ENCODE measurements at regions not wholly inside any gene's neighbourhood (a gene's known extent, or its start where the extent isn't known, plus 50 kb on each side); places are given as distances from the start of the nearest gene placed in this dataset.

DNA sequence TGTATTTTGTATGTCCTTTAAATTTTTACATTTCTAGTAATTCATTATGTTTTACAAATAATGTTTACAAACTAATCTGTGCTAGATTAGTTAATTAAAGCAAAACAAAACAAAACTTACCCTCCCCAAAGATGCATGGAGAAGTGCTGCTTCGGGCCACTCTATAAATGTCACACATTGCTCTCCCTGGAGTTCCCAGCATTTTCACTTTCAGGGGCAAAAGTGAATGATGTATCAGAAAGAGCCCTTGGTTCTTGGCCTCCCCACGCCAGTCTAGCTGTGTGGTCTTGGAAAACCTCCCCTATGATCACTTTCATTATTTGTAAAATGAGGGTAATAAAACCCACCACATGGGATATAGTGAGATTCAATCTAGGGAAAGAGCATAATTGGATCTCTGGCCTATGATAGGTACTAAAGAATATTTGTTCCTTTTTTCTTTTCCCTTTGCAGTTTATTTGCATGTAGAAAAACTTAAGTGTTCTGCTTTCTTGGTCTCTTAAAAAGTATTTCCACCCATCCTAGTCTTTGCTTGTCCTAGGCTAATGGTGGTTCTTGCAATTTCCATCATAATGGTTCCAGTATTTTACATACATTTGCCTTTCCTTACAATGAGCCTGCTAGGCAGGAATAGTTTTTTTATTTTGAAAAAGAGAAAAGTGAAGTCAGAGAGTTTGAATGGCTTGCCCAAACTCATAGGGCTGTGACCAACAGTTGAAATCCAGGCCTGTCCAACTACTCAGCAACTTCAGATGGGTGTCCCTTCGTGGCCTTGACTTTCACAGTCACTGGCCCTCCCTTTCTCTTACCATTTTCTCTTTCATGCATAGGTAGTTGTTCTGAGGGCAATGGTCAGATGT lies 184.5 kb upstream of the KLF4 start:
- Histone ChIP-seq H3K9me3 (no peaks in the 10 kb centered on the region), H3K27me3 (no peaks in the 10 kb centered on the region), H3K4me3 (no peak overlapping the region), H3K4me1 (peaks cover 0 to 27% (median 0%) of the 10 kb centered on the region in 9 donors), H3K36me3 (no peaks in the 10 kb centered on the region), H3K27ac (peak overlapping the region in 1 of 10 donors; percentile 77)
- 86 to 88% methylated on average over 3 of the region's 3 CpGs for WGBS, 2 donors
- TF ChIP-seq CTCF (IDR thresholded peaks at IDR 0.05), result no peak
- no peak for ATAC-seq
- DNase-seq, result no peak
- intact Hi-C loops (cut with DNase I), result no loop called here

DNA sequence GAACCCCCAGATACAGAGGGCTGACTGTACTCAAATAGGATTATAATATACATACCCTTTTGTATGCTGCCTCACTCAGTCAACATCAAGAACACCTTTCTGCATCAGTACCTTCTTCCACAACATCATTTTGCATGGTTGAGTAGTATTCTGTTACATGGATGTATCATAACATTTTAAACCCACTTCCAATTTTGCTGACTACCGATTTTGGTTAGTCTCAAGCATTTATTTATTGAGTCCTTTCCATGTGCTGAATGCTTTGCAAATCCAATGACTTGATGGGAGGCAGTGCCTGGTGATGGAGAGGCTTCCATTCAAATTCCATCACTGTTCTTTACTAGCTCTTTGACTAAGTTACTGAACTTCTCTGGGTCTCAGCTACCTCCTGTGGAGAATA lies 182.0 kb upstream of the KLF4 start:
- no peaks in the 10 kb centered on the region for H3K36me3 ChIP-seq
- H3K27ac ChIP-seq, result no peak overlapping the region
- H3K4me3 ChIP-seq, result no peak overlapping the region
- no peak for TF ChIP-seq CTCF (IDR thresholded peaks at IDR 0.05)
- ATAC-seq (no peak), DNase-seq (no peak)
- H3K27me3 ChIP-seq, result no peaks in the 10 kb centered on the region
- 88 to 97% methylated on average over 1 of the region's 1 CpG for WGBS, 2 donors
- H3K9me3 ChIP-seq, result no peaks in the 10 kb centered on the region
- H3K4me1 ChIP-seq, result peaks cover 0 to 35% (median 17%) of the 10 kb centered on the region in 9 donors
- intact Hi-C loops (cut with DNase I), result no loop called here

- no peak for ATAC-seq
- no peak overlapping the region for H3K4me3 ChIP-seq
- no peak overlapping the region for H3K27ac ChIP-seq
- H3K27me3 ChIP-seq, result no peaks in the 10 kb centered on the region
- intact Hi-C loops (cut with DNase I), result loop anchor here in 3 of 10 donors (5.0 to 10.0 kb wide), 3 partner anchors 98 to 205 kb away; no protein-coding TSS in a partner anchor
- WGBS, 2 donors, result 93 to 94% methylated on average over 8 of the region's 8 CpGs
- DNase-seq, result no peak
- H3K36me3 ChIP-seq, result no peaks in the 10 kb centered on the region
- no peaks in the 10 kb centered on the region for H3K9me3 ChIP-seq
- TF ChIP-seq CTCF (IDR thresholded peaks at IDR 0.05), result no peak
- peaks cover 0 to 20% (median 16%) of the 10 kb centered on the region in 9 donors for H3K4me1 ChIP-seq
Observed at GRCh38 chr9:107669422-107669821, 179.9 kb upstream of the KLF4 start.

GRCh38 chr9:107667231-107668070 lies 177.9 kb upstream of the KLF4 start:
- TF ChIP-seq CTCF (IDR thresholded peaks at IDR 0.05), result no peak
- no peaks in the 10 kb centered on the region for H3K36me3 ChIP-seq
- ATAC-seq (peak; percentile 79 to 93 (median 90)), DNase-seq (peak; percentile 29 to 58)
- H3K27me3 ChIP-seq, result no peaks in the 10 kb centered on the region
- intact Hi-C loops (cut with DNase I), result loop anchor here in 3 of 10 donors (5.0 to 10.0 kb wide), 3 partner anchors 100 to 207 kb away; no protein-coding TSS in a partner anchor
- no peaks in the 10 kb centered on the region for H3K9me3 ChIP-seq
- H3K4me1 ChIP-seq, result peaks cover 0 to 20% (median 11%) of the 10 kb centered on the region in 9 donors
- 47 to 61% methylated on average over 16 of the region's 16 CpGs for WGBS, 2 donors
- H3K27ac ChIP-seq, result peak overlapping the region; percentile 37 to 86 (median 76)
- peak overlapping the region in 1 of 10 donors; percentile 0 for H3K4me3 ChIP-seq

Data from heart right ventricle (tissue), 16 donors.